Mucosa of descending colon (tissue), 3 donors: ENCODE measurements at regions not wholly inside any gene's neighbourhood (a gene's known extent, or its start where the extent isn't known, plus 50 kb on each side); places are given as distances from the start of the nearest gene placed in this dataset.

ENCODE experiments used
- ATAC-seq: fragments of 200-7000 bp; cut with Tn5 transposase; one replicate; pipeline ENCODE4 v1.9.1; 2020; ENCODE audit warnings: mild to moderate bottlenecking, moderate library complexity
- DNase-seq, 3 donors: peaks; one replicate each; pipeline ENCODE4 v3.0.0-alpha.2; 2020
- H3K36me3 ChIP-seq: fragments of 200-600 bp; one replicate; pipeline ENCODE4 v1.8.0; 2021; ENCODE audit warnings: low read depth, mild to moderate bottlenecking
- H3K4me1 ChIP-seq: fragments of 200-600 bp; one replicate; pipeline ENCODE4 v1.8.0; 2021; ENCODE audit warnings: low read depth, mild to moderate bottlenecking
- H3K4me3 ChIP-seq: fragments of 200-600 bp; one replicate; pipeline ENCODE4 v1.8.0; 2021; ENCODE audit warnings: mild to moderate bottlenecking
- H3K9me3 ChIP-seq: fragments of 200-600 bp; one replicate; pipeline ENCODE4 v1.8.0; 2021; ENCODE audit warnings: mild to moderate bottlenecking
- CTCF ChIP-seq: fragments of 200-600 bp; IDR thresholded peaks from one replicate; pipeline ENCODE4 v1.8.0; 2022; ENCODE audit warnings: antibody characterized with exemption, mild to moderate bottlenecking
- intact Hi-C, 2 donors: fragments of 100-400 bp; cut with DNase I in 1 of 2; cut with micrococcal nuclease in 1 of 2; formaldehyde crosslinking; loops; one replicate each; pipeline versions ENCODE4 v1.11.0 to v1.11.1; 2022; cut with DNase I, micrococcal nuclease
- donor health status: DM: no; HTN: no; CAD: no; lungs with moderate emphysema.
- donor health status: DM: no; HTN: no; CAD: no.
- donor health status: DM: no; HTN: yes; CAD: no.

GRCh38 chr14:64639340-64639821 lies 64.8 kb upstream of the PLEKHG3 start:
- ATAC-seq (no peak), DNase-seq (no peak)
- Histone ChIP-seq H3K9me3 (no peaks in the 10 kb centered on the region), H3K4me1 (no peaks in the 10 kb centered on the region), H3K4me3 (no peak overlapping the region), H3K36me3 (no peaks in the 10 kb centered on the region)
- no peak for TF ChIP-seq CTCF
- intact Hi-C loops = loop anchor here (5.0 to 10.0 kb wide), 3 partner anchors 95 to 297 kb away; partner anchors contain the start of genes HSPA2 (in 2 of the 2) and PPP1R36 (in 1 of the 2)

GRCh38 chr14:64640839-64641238 lies 63.4 kb upstream of the PLEKHG3 start:
- Histone ChIP-seq H3K36me3 (no peaks in the 10 kb centered on the region), H3K4me3 (no peak overlapping the region), H3K9me3 (no peaks in the 10 kb centered on the region), H3K4me1 (no peaks in the 10 kb centered on the region)
- TF ChIP-seq CTCF = no peak
- ATAC-seq (no peak), DNase-seq (no peak)
- intact Hi-C loops = no loop called here

DNA sequence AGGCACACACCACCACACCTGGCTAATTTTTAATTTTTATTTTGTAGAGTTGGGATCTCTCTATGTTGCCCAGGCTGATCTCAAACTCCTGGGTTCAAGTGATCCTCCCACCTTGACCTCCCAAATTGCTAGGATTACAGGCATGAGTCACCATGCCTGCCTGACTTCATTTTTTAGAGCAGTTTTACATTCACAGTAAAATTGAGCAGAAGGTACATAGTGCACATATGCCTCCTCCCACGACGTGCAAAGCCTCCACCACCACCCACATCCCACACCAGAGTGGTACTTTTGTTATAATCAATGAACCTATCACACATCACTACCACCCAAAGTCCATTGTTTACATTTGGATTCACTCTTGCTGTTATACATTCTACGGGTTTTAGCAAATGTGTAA lies 62.5 kb upstream of the PLEKHG3 start:
- Histone ChIP-seq H3K36me3 (no peaks in the 10 kb centered on the region), H3K4me1 (no peaks in the 10 kb centered on the region), H3K9me3 (no peaks in the 10 kb centered on the region), H3K4me3 (no peak overlapping the region)
- no peak for TF ChIP-seq CTCF
- intact Hi-C loops = no loop called here
- DNase-seq (no peak), ATAC-seq (no peak)

GRCh38 chr14:64643709-64644108 lies 60.5 kb upstream of the PLEKHG3 start:
- H3K36me3 ChIP-seq = no peaks in the 10 kb centered on the region
- H3K9me3 ChIP-seq = no peaks in the 10 kb centered on the region
- TF ChIP-seq CTCF = no peak
- no peak overlapping the region for H3K4me3 ChIP-seq
- ATAC-seq (no peak), DNase-seq (no peak)
- no peaks in the 10 kb centered on the region for H3K4me1 ChIP-seq
- intact Hi-C loops = no loop called here

DNA sequence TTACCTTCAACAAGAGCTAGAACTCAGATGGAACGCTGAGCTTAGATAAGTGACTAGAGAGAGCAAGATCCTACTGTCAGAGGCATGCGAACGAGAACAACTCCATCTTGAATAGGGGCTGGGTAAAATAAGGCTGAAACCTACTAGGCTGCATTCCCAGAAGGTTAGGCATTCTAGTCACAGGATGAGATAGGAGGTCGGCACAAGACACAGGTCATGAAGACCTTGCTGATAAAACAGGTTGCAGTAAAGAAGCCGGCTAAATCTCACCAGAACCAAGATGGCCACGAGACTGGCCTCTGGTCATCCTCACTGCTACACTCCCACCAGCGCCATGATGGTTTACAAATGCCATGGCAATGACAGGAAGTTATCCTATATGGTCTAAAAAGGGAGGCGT lies 59.6 kb upstream of the PLEKHG3 start:
- H3K36me3 ChIP-seq = no peaks in the 10 kb centered on the region
- intact Hi-C loops = no loop called here
- no peak overlapping the region for H3K4me3 ChIP-seq
- TF ChIP-seq CTCF = no peak
- no peaks in the 10 kb centered on the region for H3K4me1 ChIP-seq
- ATAC-seq (no peak), DNase-seq (no peak)
- no peaks in the 10 kb centered on the region for H3K9me3 ChIP-seq

- DNase-seq = no peak
Measured at GRCh38 chr14:64645220-64645892, 58.9 kb upstream of the PLEKHG3 start.

More at GRCh38 chr14:64645220-64645892, 58.9 kb upstream of the PLEKHG3 start:
- H3K36me3 ChIP-seq = no peaks in the 10 kb centered on the region
- no peaks in the 10 kb centered on the region for H3K4me1 ChIP-seq
- H3K4me3 ChIP-seq = no peak overlapping the region
- intact Hi-C loops = no loop called here
- H3K9me3 ChIP-seq = no peaks in the 10 kb centered on the region
- no peak for TF ChIP-seq CTCF
- peak; percentile 46 for ATAC-seq
